ENCODE measurements at regions not wholly inside any gene's neighbourhood (a gene's known extent, or its start where the extent isn't known, plus 50 kb on each side); places are given as distances from the start of the nearest gene placed in this dataset.

DNA sequence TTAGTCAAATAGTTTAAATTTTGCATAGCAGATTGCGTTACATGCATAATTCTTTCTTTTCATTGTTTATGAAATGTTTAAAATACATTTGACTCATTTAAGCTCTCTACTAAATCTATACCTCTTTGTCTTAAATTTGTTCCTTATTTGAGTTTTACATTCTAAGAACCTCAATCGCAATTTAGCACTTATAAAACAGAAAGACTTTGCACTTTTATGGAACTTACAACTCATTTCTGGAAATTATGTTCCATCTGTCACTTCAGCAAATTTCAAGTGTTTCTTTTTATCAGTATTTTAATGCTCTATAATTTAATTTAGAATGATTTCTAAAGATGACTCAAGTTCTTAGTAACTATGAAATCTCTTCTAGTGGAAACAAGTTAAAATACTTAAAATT lies 1505.8 kb upstream of the SPRY2 start:
- no peak for TF ChIP-seq EP300 (IDR thresholded peaks at IDR 0.05)
- TF ChIP-seq, protein P1, sequence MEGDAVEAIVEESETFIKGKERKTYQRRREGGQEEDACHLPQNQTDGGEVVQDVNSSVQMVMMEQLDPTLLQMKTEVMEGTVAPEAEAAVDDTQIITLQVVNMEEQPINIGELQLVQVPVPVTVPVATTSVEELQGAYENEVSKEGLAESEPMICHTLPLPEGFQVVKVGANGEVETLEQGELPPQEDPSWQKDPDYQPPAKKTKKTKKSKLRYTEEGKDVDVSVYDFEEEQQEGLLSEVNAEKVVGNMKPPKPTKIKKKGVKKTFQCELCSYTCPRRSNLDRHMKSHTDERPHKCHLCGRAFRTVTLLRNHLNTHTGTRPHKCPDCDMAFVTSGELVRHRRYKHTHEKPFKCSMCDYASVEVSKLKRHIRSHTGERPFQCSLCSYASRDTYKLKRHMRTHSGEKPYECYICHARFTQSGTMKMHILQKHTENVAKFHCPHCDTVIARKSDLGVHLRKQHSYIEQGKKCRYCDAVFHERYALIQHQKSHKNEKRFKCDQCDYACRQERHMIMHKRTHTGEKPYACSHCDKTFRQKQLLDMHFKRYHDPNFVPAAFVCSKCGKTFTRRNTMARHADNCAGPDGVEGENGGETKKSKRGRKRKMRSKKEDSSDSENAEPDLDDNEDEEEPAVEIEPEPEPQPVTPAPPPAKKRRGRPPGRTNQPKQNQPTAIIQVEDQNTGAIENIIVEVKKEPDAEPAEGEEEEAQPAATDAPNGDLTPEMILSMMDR (IDR thresholded peaks at IDR 0.05), result no peak
- no peak for TF ChIP-seq FOXS1 (CRISPR knock-in tag; IDR thresholded peaks at IDR 0.05)
- no peak for TF ChIP-seq KDM1A (IDR thresholded peaks at IDR 0.05; ENCODE audit: low read depth)
- no peak for TF ChIP-seq EHF (CRISPR knock-in tag; IDR thresholded peaks at IDR 0.05)
- no peak for TF ChIP-seq RAD21 (conservative IDR thresholded peaks at IDR 0.05 in 1 of 2, IDR thresholded peaks at IDR 0.05 in 1 of 2)
- no peak for TF ChIP-seq CEBPB (IDR thresholded peaks at IDR 0.05)
- no peak for TF ChIP-seq POLR2A (IDR thresholded peaks at IDR 0.05; ENCODE audit: low read length)

Data from A549 (cell line).